ENCODE measurements at regions not wholly inside any gene's neighbourhood (a gene's known extent, or its start where the extent isn't known, plus 50 kb on each side); places are given as distances from the start of the nearest gene placed in this dataset.

DNA sequence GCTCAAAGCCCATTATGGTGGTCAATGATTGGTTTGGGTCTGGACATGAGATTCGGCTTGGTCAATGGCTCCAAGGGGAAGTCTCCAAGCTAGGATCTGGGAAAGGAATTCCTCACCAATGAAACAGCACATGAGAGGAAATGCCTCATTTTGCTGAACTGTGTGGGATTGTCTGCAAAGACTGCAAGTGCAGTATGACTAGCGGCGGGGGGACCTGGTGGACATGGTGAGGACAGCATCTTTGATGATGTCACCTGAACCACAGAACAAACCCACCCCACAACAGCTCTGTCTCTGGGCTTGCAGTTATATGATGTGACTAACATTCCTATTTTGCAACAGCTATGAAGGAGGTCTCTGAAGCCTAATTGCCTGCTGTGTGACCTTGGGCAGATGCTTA, 50.6 kb upstream of the NKD1 start:
- H3K36me3 ChIP-seq (ENCODE audit: control insufficient read depth in 2 of 3, insufficient read depth in 3 of 3, low read length in 3 of 3) = no peaks in the 10 kb centered on the region
- no peak overlapping the region for H3K9ac ChIP-seq (ENCODE audit: low read length in 3 of 3)
- no peaks in the 10 kb centered on the region for H3K4me1 ChIP-seq (ENCODE audit: control insufficient read depth in 2 of 3, insufficient read depth in 2 of 3, low read depth in 1 of 3, low read length in 3 of 3)
- FAIRE-seq = no peak
- H3K4me3 ChIP-seq (ENCODE audit: low read length in 3 of 3) = no peak overlapping the region
- TF ChIP-seq, protein P1, sequence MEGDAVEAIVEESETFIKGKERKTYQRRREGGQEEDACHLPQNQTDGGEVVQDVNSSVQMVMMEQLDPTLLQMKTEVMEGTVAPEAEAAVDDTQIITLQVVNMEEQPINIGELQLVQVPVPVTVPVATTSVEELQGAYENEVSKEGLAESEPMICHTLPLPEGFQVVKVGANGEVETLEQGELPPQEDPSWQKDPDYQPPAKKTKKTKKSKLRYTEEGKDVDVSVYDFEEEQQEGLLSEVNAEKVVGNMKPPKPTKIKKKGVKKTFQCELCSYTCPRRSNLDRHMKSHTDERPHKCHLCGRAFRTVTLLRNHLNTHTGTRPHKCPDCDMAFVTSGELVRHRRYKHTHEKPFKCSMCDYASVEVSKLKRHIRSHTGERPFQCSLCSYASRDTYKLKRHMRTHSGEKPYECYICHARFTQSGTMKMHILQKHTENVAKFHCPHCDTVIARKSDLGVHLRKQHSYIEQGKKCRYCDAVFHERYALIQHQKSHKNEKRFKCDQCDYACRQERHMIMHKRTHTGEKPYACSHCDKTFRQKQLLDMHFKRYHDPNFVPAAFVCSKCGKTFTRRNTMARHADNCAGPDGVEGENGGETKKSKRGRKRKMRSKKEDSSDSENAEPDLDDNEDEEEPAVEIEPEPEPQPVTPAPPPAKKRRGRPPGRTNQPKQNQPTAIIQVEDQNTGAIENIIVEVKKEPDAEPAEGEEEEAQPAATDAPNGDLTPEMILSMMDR (IDR thresholded peaks at IDR 0.05; ENCODE audit: borderline replicate concordance, extremely low read depth, insufficient read depth) = no peak
- H3K9me3 ChIP-seq (ENCODE audit: control insufficient read depth in 2 of 3, insufficient read depth in 1 of 3, low read length in 3 of 3) = no peaks in the 10 kb centered on the region
- no peaks in the 10 kb centered on the region for H3K27me3 ChIP-seq (ENCODE audit: control insufficient read depth, insufficient read depth, low read length)
- intact Hi-C loops (cut with DNase I) = no loop called here
- peak in 1 of 5 donors; percentile 11 for DNase-seq
- H3K27ac ChIP-seq (ENCODE audit: low read depth in 2 of 2, low read length in 2 of 2) = no peak overlapping the region

DNA sequence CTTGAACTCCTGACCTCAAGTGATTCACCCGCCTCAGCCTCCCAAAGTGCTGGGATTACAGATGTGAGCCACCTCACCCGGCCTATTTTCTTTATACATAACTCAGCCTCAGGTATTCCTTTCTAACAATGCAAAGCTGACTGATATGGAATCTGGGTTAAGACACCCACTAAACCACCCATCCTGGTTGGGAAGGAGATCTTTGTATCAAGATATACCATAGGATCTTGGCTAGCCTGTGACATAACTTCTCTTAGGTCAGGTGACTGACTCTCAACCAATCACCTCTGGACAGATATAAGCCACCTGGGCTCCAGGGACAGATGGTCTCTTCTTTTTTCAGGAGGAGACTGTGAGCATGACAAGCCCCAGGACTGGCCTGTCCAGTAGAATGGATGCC, 51.2 kb upstream of the NKD1 start:
- TF ChIP-seq, protein P1 (IDR thresholded peaks at IDR 0.05; ENCODE audit: borderline replicate concordance, extremely low read depth, insufficient read depth) = no peak
- intact Hi-C loops (cut with DNase I) = no loop called here

DNA sequence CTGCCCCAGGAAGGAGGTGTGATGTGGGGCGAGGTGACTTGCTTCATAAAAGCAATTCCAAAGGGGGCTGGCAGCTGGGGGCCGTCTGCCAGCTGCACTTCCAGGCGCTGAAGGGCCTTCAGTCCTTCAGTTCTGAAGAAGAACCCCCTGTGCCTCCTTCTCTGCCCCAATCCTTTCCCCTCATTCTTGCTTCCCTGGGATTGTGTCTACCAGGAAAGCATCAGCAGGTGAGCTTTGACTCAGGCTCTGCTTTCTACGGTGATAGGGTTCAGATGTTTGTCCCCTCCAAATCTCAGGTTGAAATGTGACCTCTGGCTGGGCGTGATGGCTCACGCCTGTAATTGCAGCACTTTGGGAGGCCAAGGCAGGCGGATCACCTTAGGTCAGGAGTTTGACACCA, 52.5 kb upstream of the NKD1 start:
- no peaks in the 10 kb centered on the region for H3K4me1 ChIP-seq (ENCODE audit: control insufficient read depth in 2 of 3, insufficient read depth in 2 of 3, low read depth in 1 of 3, low read length in 3 of 3)
- H3K36me3 ChIP-seq (ENCODE audit: control insufficient read depth in 2 of 3, insufficient read depth in 3 of 3, low read length in 3 of 3) = no peaks in the 10 kb centered on the region
- H3K4me3 ChIP-seq (ENCODE audit: low read length in 3 of 3) = no peak overlapping the region
- H3K27ac ChIP-seq (ENCODE audit: low read depth in 2 of 2, low read length in 2 of 2) = no peak overlapping the region
- TF ChIP-seq, protein P1 (IDR thresholded peaks at IDR 0.05; ENCODE audit: borderline replicate concordance, extremely low read depth, insufficient read depth) = no peak
- no peak for FAIRE-seq
- intact Hi-C loops (cut with DNase I) = no loop called here
- no peaks in the 10 kb centered on the region for H3K9me3 ChIP-seq (ENCODE audit: control insufficient read depth in 2 of 3, insufficient read depth in 1 of 3, low read length in 3 of 3)
- H3K27me3 ChIP-seq (ENCODE audit: control insufficient read depth, insufficient read depth, low read length) = no peaks in the 10 kb centered on the region
- H3K9ac ChIP-seq (ENCODE audit: low read length in 3 of 3) = no peak overlapping the region
- DNase-seq = no peak

More for the DNA sequence above, 51.2 kb upstream of the NKD1 start:
- no peak overlapping the region for H3K27ac ChIP-seq (ENCODE audit: low read depth in 2 of 2, low read length in 2 of 2)
- no peaks in the 10 kb centered on the region for H3K36me3 ChIP-seq (ENCODE audit: control insufficient read depth in 2 of 3, insufficient read depth in 3 of 3, low read length in 3 of 3)
- H3K9ac ChIP-seq (ENCODE audit: low read length in 3 of 3) = no peak overlapping the region
- H3K4me1 ChIP-seq (ENCODE audit: control insufficient read depth in 2 of 3, insufficient read depth in 2 of 3, low read depth in 1 of 3, low read length in 3 of 3) = no peaks in the 10 kb centered on the region
- no peak overlapping the region for H3K4me3 ChIP-seq (ENCODE audit: low read length in 3 of 3)
- H3K9me3 ChIP-seq (ENCODE audit: control insufficient read depth in 2 of 3, insufficient read depth in 1 of 3, low read length in 3 of 3) = no peaks in the 10 kb centered on the region
- H3K27me3 ChIP-seq (ENCODE audit: control insufficient read depth, insufficient read depth, low read length) = no peaks in the 10 kb centered on the region
- DNase-seq (no peak), FAIRE-seq (no peak)
